ENCODE measurements at regions not wholly inside any gene's neighbourhood (a gene's known extent, or its start where the extent isn't known, plus 50 kb on each side); places are given as distances from the start of the nearest gene placed in this dataset.
"Not testable (repeated sequence)": the region's sequence is repeated elsewhere in the genome, so short reads cannot be mapped to it uniquely, and the experiment has no call there.

- no peak overlapping the region for H3K4me3 ChIP-seq (ENCODE audit: low read length in 2 of 2)
- no peaks in the 10 kb centered on the region for H3K27me3 ChIP-seq (ENCODE audit: control insufficient read depth in 1 of 2, insufficient read depth in 2 of 2, low read length in 1 of 2)
- H3K27ac ChIP-seq (ENCODE audit: low read depth in 1 of 2, low read length in 2 of 2), result no peak overlapping the region
- intact Hi-C loops (cut with DNase I), result no loop called here
- no peaks in the 10 kb centered on the region for H3K36me3 ChIP-seq (ENCODE audit: control insufficient read depth in 1 of 2, insufficient read depth in 2 of 2, low read length in 1 of 2)
- no peak for ATAC-seq (ENCODE audit: low FRiP score)
- 89 to 93% methylated on average over 5 of the region's 5 CpGs for WGBS, 2 donors
- no peaks in the 10 kb centered on the region for H3K9me3 ChIP-seq (ENCODE audit: control insufficient read depth, low read length)
- DNase-seq, result no peak
- H3K4me1 ChIP-seq (ENCODE audit: control insufficient read depth in 1 of 2, insufficient read depth in 2 of 2, low read length in 2 of 2), result no peaks in the 10 kb centered on the region
These were observed 90.7 kb downstream of the GADD45G start for GRCh38 chr9:89695441-89695891.

GRCh38 chr9:89695979-89696378, 91.2 kb downstream of the GADD45G start:
- H3K4me3 ChIP-seq (ENCODE audit: low read length in 2 of 2); H3K4me1 ChIP-seq (ENCODE audit: control insufficient read depth in 1 of 2, insufficient read depth in 2 of 2, low read length in 2 of 2); H3K9me3 ChIP-seq (ENCODE audit: control insufficient read depth, low read length); H3K27ac ChIP-seq (ENCODE audit: low read depth in 1 of 2, low read length in 2 of 2); H3K27me3 ChIP-seq (ENCODE audit: control insufficient read depth in 1 of 2, insufficient read depth in 2 of 2, low read length in 1 of 2); H3K36me3 ChIP-seq (ENCODE audit: control insufficient read depth in 1 of 2, insufficient read depth in 2 of 2, low read length in 1 of 2); ATAC-seq (ENCODE audit: low FRiP score); DNase-seq; intact Hi-C loops (cut with DNase I): not testable (repeated sequence)
- 91 to 96% methylated on average over 5 to 6 of the region's 6 CpGs for WGBS, 2 donors

- no peaks in the 10 kb centered on the region for H3K36me3 ChIP-seq (ENCODE audit: control insufficient read depth in 1 of 2, insufficient read depth in 2 of 2, low read length in 1 of 2)
- ATAC-seq (ENCODE audit: low FRiP score), result no peak
- H3K9me3 ChIP-seq (ENCODE audit: control insufficient read depth, low read length), result no peaks in the 10 kb centered on the region
- no peak for DNase-seq
- intact Hi-C loops (cut with DNase I), result no loop called here
- no peak overlapping the region for H3K4me3 ChIP-seq (ENCODE audit: low read length in 2 of 2)
- no peak overlapping the region for H3K27ac ChIP-seq (ENCODE audit: low read depth in 1 of 2, low read length in 2 of 2)
- H3K4me1 ChIP-seq (ENCODE audit: control insufficient read depth in 1 of 2, insufficient read depth in 2 of 2, low read length in 2 of 2), result no peaks in the 10 kb centered on the region
- H3K27me3 ChIP-seq (ENCODE audit: control insufficient read depth in 1 of 2, insufficient read depth in 2 of 2, low read length in 1 of 2), result no peaks in the 10 kb centered on the region
- WGBS, 2 donors, result 87 to 89% methylated on average over 2 of the region's 2 CpGs
These were observed 92.0 kb downstream of the GADD45G start for GRCh38 chr9:89696780-89697179.

- no peaks in the 10 kb centered on the region for H3K27me3 ChIP-seq (ENCODE audit: control insufficient read depth in 1 of 2, insufficient read depth in 2 of 2, low read length in 1 of 2)
These were observed 92.7 kb downstream of the GADD45G start for GRCh38 chr9:89697553-89697952.

GRCh38 chr9:89698411-89699005, 93.7 kb downstream of the GADD45G start:
- intact Hi-C loops (cut with DNase I), result no loop called here
- no peaks in the 10 kb centered on the region for H3K36me3 ChIP-seq (ENCODE audit: control insufficient read depth in 1 of 2, insufficient read depth in 2 of 2, low read length in 1 of 2)
- no peak overlapping the region for H3K4me3 ChIP-seq (ENCODE audit: low read length in 2 of 2)
- no peaks in the 10 kb centered on the region for H3K4me1 ChIP-seq (ENCODE audit: control insufficient read depth in 1 of 2, insufficient read depth in 2 of 2, low read length in 2 of 2)
- no peaks in the 10 kb centered on the region for H3K27me3 ChIP-seq (ENCODE audit: control insufficient read depth in 1 of 2, insufficient read depth in 2 of 2, low read length in 1 of 2)
- ATAC-seq (ENCODE audit: low FRiP score) (no peak), DNase-seq (no peak)
- WGBS, 2 donors, result 96 to 97% methylated on average over 8 of the region's 8 CpGs
- no peak overlapping the region for H3K27ac ChIP-seq (ENCODE audit: low read depth in 1 of 2, low read length in 2 of 2)
- H3K9me3 ChIP-seq (ENCODE audit: control insufficient read depth, low read length), result no peaks in the 10 kb centered on the region

More at GRCh38 chr9:89697553-89697952, 92.7 kb downstream of the GADD45G start:
- 93 to 96% methylated on average over 3 of the region's 3 CpGs for WGBS, 2 donors
- H3K27ac ChIP-seq (ENCODE audit: low read depth in 1 of 2, low read length in 2 of 2), result no peak overlapping the region
- no peaks in the 10 kb centered on the region for H3K4me1 ChIP-seq (ENCODE audit: control insufficient read depth in 1 of 2, insufficient read depth in 2 of 2, low read length in 2 of 2)
- no peaks in the 10 kb centered on the region for H3K9me3 ChIP-seq (ENCODE audit: control insufficient read depth, low read length)
- H3K4me3 ChIP-seq (ENCODE audit: low read length in 2 of 2), result no peak overlapping the region
- ATAC-seq (ENCODE audit: low FRiP score) (no peak), DNase-seq (no peak)
- H3K36me3 ChIP-seq (ENCODE audit: control insufficient read depth in 1 of 2, insufficient read depth in 2 of 2, low read length in 1 of 2), result no peaks in the 10 kb centered on the region
- intact Hi-C loops (cut with DNase I), result no loop called here

- no peaks in the 10 kb centered on the region for H3K36me3 ChIP-seq (ENCODE audit: control insufficient read depth in 1 of 2, insufficient read depth in 2 of 2, low read length in 1 of 2)
- intact Hi-C loops (cut with DNase I), result no loop called here
- no peak overlapping the region for H3K27ac ChIP-seq (ENCODE audit: low read depth in 1 of 2, low read length in 2 of 2)
- H3K4me3 ChIP-seq (ENCODE audit: low read length in 2 of 2), result no peak overlapping the region
- no peaks in the 10 kb centered on the region for H3K9me3 ChIP-seq (ENCODE audit: control insufficient read depth, low read length)
- ATAC-seq (ENCODE audit: low FRiP score) (no peak), DNase-seq (no peak)
- 94% methylated on average over 11 of the region's 11 CpGs for WGBS, 2 donors
- H3K4me1 ChIP-seq (ENCODE audit: control insufficient read depth in 1 of 2, insufficient read depth in 2 of 2, low read length in 2 of 2), result no peaks in the 10 kb centered on the region
- H3K27me3 ChIP-seq (ENCODE audit: control insufficient read depth in 1 of 2, insufficient read depth in 2 of 2, low read length in 1 of 2), result no peaks in the 10 kb centered on the region
These were observed 94.8 kb downstream of the GADD45G start for GRCh38 chr9:89699646-89700045.

- H3K27me3 ChIP-seq (ENCODE audit: control insufficient read depth in 1 of 2, insufficient read depth in 2 of 2, low read length in 1 of 2), result no peaks in the 10 kb centered on the region
- no peak overlapping the region for H3K4me3 ChIP-seq (ENCODE audit: low read length in 2 of 2)
- no peaks in the 10 kb centered on the region for H3K9me3 ChIP-seq (ENCODE audit: control insufficient read depth, low read length)
- DNase-seq (no peak), ATAC-seq (ENCODE audit: low FRiP score) (peak; percentile 50)
- no peaks in the 10 kb centered on the region for H3K36me3 ChIP-seq (ENCODE audit: control insufficient read depth in 1 of 2, insufficient read depth in 2 of 2, low read length in 1 of 2)
- WGBS, 2 donors, result 72 to 74% methylated on average over 14 of the region's 14 CpGs
- H3K27ac ChIP-seq (ENCODE audit: low read depth in 1 of 2, low read length in 2 of 2), result no peak overlapping the region
- intact Hi-C loops (cut with DNase I), result no loop called here
- H3K4me1 ChIP-seq (ENCODE audit: control insufficient read depth in 1 of 2, insufficient read depth in 2 of 2, low read length in 2 of 2), result no peaks in the 10 kb centered on the region
These were observed 96.5 kb downstream of the GADD45G start for GRCh38 chr9:89701221-89701798.

- Histone ChIP-seq H3K36me3 (ENCODE audit: control insufficient read depth in 1 of 2, insufficient read depth in 2 of 2, low read length in 1 of 2) (no peaks in the 10 kb centered on the region), H3K4me3 (ENCODE audit: low read length in 2 of 2) (no peak overlapping the region), H3K27me3 (ENCODE audit: control insufficient read depth in 1 of 2, insufficient read depth in 2 of 2, low read length in 1 of 2) (no peaks in the 10 kb centered on the region), H3K4me1 (ENCODE audit: control insufficient read depth in 1 of 2, insufficient read depth in 2 of 2, low read length in 2 of 2) (no peaks in the 10 kb centered on the region), H3K9me3 (ENCODE audit: control insufficient read depth, low read length) (no peaks in the 10 kb centered on the region), H3K27ac (ENCODE audit: low read depth in 1 of 2, low read length in 2 of 2) (no peak overlapping the region)
- intact Hi-C loops (cut with DNase I), result no loop called here
- ATAC-seq (ENCODE audit: low FRiP score) (no peak), DNase-seq (no peak)
- 93 to 95% methylated on average over 3 of the region's 3 CpGs for WGBS, 2 donors
These were observed 97.6 kb downstream of the GADD45G start for GRCh38 chr9:89702401-89702800.

- WGBS, 2 donors, result 0 to 37% methylated on average over 1 of the region's 1 CpG
- no peaks in the 10 kb centered on the region for H3K27me3 ChIP-seq (ENCODE audit: control insufficient read depth in 1 of 2, insufficient read depth in 2 of 2, low read length in 1 of 2)
- H3K36me3 ChIP-seq (ENCODE audit: control insufficient read depth in 1 of 2, insufficient read depth in 2 of 2, low read length in 1 of 2), result no peaks in the 10 kb centered on the region
- H3K9me3 ChIP-seq (ENCODE audit: control insufficient read depth, low read length), result no peaks in the 10 kb centered on the region
- no peak overlapping the region for H3K4me3 ChIP-seq (ENCODE audit: low read length in 2 of 2)
- H3K27ac ChIP-seq (ENCODE audit: low read depth in 1 of 2, low read length in 2 of 2), result no peak overlapping the region
- DNase-seq (no peak), ATAC-seq (ENCODE audit: low FRiP score) (no peak)
- intact Hi-C loops (cut with DNase I), result no loop called here
- no peaks in the 10 kb centered on the region for H3K4me1 ChIP-seq (ENCODE audit: control insufficient read depth in 1 of 2, insufficient read depth in 2 of 2, low read length in 2 of 2)
These were observed 100.8 kb downstream of the GADD45G start for GRCh38 chr9:89705651-89706050.
